Kidney (tissue), 13 donors: ENCODE measurements at regions not wholly inside any gene's neighbourhood (a gene's known extent, or its start where the extent isn't known, plus 50 kb on each side); places are given as distances from the start of the nearest gene placed in this dataset.
"Not testable (repeated sequence)": the region's sequence is repeated elsewhere in the genome, so short reads cannot be mapped to it uniquely, and the experiment has no call there.

ENCODE experiments used
- DNase-seq, 5 donors: peaks; one replicate each; pipeline ENCODE4 v3.0.0-alpha.2; 2013 to 2020
- FAIRE-seq: peaks from 2 replicates; lab custom pipeline; 2012; peaks lifted over from hg19 to GRCh38; lab: Jason Lieb, UNC
- H3K27ac ChIP-seq, 2 donors: one replicate each; pipeline ENCODE4 v1.7.0; 2013; ENCODE audit warnings: low read depth in 2 of 2, low read length in 2 of 2, inconsistent platforms in 1 of 2
- H3K27me3 ChIP-seq: one replicate; pipeline ENCODE4 v1.7.1; 2013; ENCODE audit warnings: low read length, inconsistent platforms; ENCODE audit not compliant: control insufficient read depth, insufficient read depth
- H3K36me3 ChIP-seq, 3 donors: one replicate each; pipeline versions ENCODE4 v1.7.0 to v1.7.1; 2013; ENCODE audit warnings: low read length in 3 of 3, control low read depth in 1 of 3, inconsistent platforms in 1 of 3; ENCODE audit not compliant: insufficient read depth in 3 of 3, control insufficient read depth in 2 of 3
- H3K4me1 ChIP-seq, 3 donors: one replicate each; pipeline versions ENCODE4 v1.7.0 to v1.7.1; 2013; ENCODE audit warnings: low read length in 3 of 3, inconsistent platforms in 1 of 3, low read depth in 1 of 3; ENCODE audit not compliant: control insufficient read depth in 2 of 3, insufficient read depth in 2 of 3
- H3K4me3 ChIP-seq, 3 donors: one replicate each; pipeline versions ENCODE4 v1.7.0 to v1.8.1; 2013; ENCODE audit warnings: low read length in 3 of 3, control low read depth in 1 of 3, inconsistent platforms in 1 of 3
- H3K9ac ChIP-seq, 3 donors: one replicate each; pipeline versions ENCODE4 v1.7.0 to v1.7.1; 2013; ENCODE audit warnings: low read length in 3 of 3, control low read depth in 1 of 3, inconsistent platforms in 1 of 3
- H3K9me3 ChIP-seq, 3 donors: one replicate each; pipeline versions ENCODE4 v1.7.0 to v1.7.1; 2013; ENCODE audit warnings: low read length in 3 of 3, control low read depth in 1 of 3, inconsistent platforms in 1 of 3; ENCODE audit not compliant: control insufficient read depth in 2 of 3, insufficient read depth in 1 of 3
- CTCF ChIP-seq: IDR thresholded peaks from 3 replicates; pipeline ENCODE4 v1.5.1; 2012; ENCODE audit warnings: mild to moderate bottlenecking, moderate library complexity, borderline replicate concordance; ENCODE audit not compliant: insufficient read depth; ENCODE audit errors: extremely low read depth
- intact Hi-C: fragments of 100-400 bp; cut with DNase I; formaldehyde crosslinking; loops from one replicate; pipeline ENCODE4 v1.11.1; 2022
- donor health status: control.
- donor health status: control.
- donor health status: control.
- donor health status: control.
- donor health status: control.
- donor health status: DM: yes; HTN: yes; CAD: no.
- donor health status: Normal renal cell carcinoma (clear cell type).

DNA sequence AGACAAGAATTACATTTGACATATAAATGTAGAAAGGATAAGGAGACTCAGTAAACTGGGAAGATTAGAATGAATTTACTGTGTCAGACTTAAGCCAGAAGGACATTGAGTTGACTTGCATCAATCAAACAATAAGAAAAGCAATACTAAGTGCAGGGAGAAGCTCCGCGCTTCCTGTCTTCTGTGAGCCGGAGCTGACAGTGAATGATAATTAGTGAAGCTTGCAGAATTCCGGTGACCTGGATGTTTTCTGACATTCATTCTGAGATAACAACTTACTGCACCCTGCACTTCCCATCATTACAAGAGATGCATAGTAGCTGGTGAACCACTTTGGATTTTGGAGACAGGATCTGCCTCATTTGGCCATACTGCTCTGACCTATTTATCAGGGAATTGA, 469.2 kb upstream of the PCDH20 start:
- Histone ChIP-seq H3K27me3 (no peaks in the 10 kb centered on the region), H3K9ac (no peak overlapping the region), H3K4me1 (no peaks in the 10 kb centered on the region), H3K9me3 (no peaks in the 10 kb centered on the region), H3K27ac (no peak overlapping the region), H3K36me3 (no peaks in the 10 kb centered on the region), H3K4me3 (no peak overlapping the region)
- intact Hi-C loops = no loop called here
- no peak for DNase-seq
- no peak for TF ChIP-seq CTCF
- FAIRE-seq = no peak

GRCh38 chr13:61880578-61881283, 465.1 kb upstream of the PCDH20 start:
- peaks cover 0 to 2% (median 0%) of the 10 kb centered on the region in 3 donors for H3K9me3 ChIP-seq
- intact Hi-C loops = no loop called here
- FAIRE-seq = no peak
- no peak overlapping the region for H3K9ac ChIP-seq
- no peaks in the 10 kb centered on the region for H3K36me3 ChIP-seq
- peak; percentile 26 for TF ChIP-seq CTCF
- no peak overlapping the region for H3K4me3 ChIP-seq
- DNase-seq = peak in 1 of 5 donors; percentile 26
- no peaks in the 10 kb centered on the region for H3K4me1 ChIP-seq
- H3K27ac ChIP-seq = no peak overlapping the region
- H3K27me3 ChIP-seq = no peaks in the 10 kb centered on the region

DNA sequence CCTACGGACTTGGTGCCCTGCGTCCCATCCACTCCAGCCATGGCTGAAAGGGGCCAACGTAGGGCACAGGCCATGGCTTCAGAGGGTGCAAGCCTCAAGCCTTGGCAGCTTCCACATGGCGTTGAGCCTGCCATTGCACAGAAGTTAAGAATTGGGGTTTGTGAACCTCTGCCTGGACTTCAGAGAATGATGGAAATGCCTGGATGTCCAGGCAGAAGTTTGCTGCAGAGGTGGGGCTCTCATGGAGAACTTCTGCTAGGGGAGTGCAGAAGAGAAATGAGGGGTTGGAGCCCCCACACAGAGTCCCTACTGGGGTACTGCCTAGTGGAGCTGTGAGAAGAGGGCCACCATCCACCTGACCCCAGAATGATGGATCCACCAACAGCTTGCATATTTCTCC, 462.9 kb upstream of the PCDH20 start:
- FAIRE-seq, H3K27me3 ChIP-seq, intact Hi-C loops: not testable (repeated sequence)

DNA sequence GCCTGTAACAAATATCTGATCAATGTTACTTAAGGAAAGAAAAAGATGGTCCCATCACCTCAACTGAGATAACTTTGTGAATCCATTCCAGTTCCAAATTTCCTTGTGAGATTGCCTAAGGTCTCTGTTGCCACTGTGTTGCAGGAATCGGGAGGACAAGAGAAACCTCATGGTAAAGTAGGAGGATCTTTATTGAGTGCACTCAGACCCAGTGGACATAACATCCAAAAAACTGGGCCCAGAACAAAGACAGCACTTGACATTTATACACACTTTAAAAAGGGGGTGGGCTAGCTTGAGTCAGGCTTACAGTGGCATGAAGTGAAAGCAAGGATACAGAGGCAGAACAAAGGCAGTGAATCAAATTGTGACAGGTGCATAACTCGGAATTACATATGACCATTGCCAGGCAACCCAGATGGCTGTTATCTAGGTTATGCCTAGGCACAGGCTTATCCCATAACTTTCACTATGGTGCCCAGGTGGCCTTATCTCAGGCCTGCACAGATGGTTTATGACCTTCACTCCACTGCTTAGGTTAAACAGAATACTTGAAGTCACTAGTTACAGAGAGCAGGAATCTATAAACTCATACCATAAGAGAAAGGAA, 459.4 kb upstream of the PCDH20 start:
- no peaks in the 10 kb centered on the region for H3K36me3 ChIP-seq
- no peaks in the 10 kb centered on the region for H3K27me3 ChIP-seq
- peaks cover 0 to 8% (median 0%) of the 10 kb centered on the region in 3 donors for H3K9me3 ChIP-seq
- H3K9ac ChIP-seq = no peak overlapping the region
- TF ChIP-seq CTCF = no peak
- no peak for DNase-seq
- no peaks in the 10 kb centered on the region for H3K4me1 ChIP-seq
- intact Hi-C loops = no loop called here
- H3K4me3 ChIP-seq = no peak overlapping the region
- no peak overlapping the region for H3K27ac ChIP-seq
- no peak for FAIRE-seq

More for the DNA sequence above, 462.9 kb upstream of the PCDH20 start:
- not testable (repeated sequence) for H3K9me3 ChIP-seq, H3K4me3 ChIP-seq, H3K27ac ChIP-seq, H3K36me3 ChIP-seq, H3K9ac ChIP-seq, H3K4me1 ChIP-seq, DNase-seq
